ENCODE measurements at regions not wholly inside any gene's neighbourhood (a gene's known extent, or its start where the extent isn't known, plus 50 kb on each side); places are given as distances from the start of the nearest gene placed in this dataset.

DNA sequence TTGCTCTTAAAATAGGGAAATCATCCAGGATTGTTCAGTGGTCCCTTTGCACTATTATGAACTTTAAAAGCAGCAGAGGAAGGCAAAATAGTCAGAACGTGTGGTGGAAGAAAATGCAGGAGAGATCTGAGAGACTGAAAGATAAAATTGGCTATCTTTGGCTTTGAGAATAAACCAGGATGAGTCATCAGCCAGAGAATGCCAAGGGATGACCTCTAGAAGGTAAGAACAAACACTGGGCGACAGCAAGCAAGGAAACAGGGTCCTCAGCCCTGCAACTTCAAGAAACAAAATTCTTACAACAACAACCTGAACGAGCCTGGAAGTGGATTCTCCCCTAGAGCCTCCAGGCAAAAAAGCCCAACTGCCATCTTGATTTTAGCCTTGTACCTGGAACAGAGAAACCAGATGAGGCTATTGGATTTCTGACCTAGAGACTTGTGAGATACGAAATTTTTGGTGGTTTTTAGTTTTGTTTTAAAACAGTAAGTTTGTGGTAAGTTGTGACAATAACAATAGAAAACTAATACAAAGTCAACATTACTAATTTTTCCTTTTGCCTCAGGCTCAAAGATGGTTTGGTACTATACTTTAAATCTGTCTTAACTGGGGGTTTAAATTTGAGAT lies 130.2 kb upstream of the CNTNAP2 start:
- H3K4me2 ChIP-seq (ENCODE audit: low read length): no peak overlapping the region
- H3K4me3 ChIP-seq (ENCODE audit: low read depth, low read length, poor library complexity, severe bottlenecking): no peak overlapping the region
- H4K20me1 ChIP-seq (ENCODE audit: insufficient read depth, low read length): no peaks in the 10 kb centered on the region
- no peaks in the 10 kb centered on the region for H3K4me1 ChIP-seq (ENCODE audit: insufficient read depth, low read length, severe bottlenecking)
- no peak overlapping the region for H2AFZ ChIP-seq (ENCODE audit: low read length)
- no peaks in the 10 kb centered on the region for H3K36me3 ChIP-seq (ENCODE audit: insufficient read depth, low read length)
- H3K9ac ChIP-seq (ENCODE audit: low read length): no peak overlapping the region
- no peak overlapping the region for H3K27ac ChIP-seq (ENCODE audit: low read depth, low read length, poor library complexity, severe bottlenecking)
- H3K79me2 ChIP-seq (ENCODE audit: insufficient read depth, low read length): no peaks in the 10 kb centered on the region
- TF ChIP-seq, protein P1, sequence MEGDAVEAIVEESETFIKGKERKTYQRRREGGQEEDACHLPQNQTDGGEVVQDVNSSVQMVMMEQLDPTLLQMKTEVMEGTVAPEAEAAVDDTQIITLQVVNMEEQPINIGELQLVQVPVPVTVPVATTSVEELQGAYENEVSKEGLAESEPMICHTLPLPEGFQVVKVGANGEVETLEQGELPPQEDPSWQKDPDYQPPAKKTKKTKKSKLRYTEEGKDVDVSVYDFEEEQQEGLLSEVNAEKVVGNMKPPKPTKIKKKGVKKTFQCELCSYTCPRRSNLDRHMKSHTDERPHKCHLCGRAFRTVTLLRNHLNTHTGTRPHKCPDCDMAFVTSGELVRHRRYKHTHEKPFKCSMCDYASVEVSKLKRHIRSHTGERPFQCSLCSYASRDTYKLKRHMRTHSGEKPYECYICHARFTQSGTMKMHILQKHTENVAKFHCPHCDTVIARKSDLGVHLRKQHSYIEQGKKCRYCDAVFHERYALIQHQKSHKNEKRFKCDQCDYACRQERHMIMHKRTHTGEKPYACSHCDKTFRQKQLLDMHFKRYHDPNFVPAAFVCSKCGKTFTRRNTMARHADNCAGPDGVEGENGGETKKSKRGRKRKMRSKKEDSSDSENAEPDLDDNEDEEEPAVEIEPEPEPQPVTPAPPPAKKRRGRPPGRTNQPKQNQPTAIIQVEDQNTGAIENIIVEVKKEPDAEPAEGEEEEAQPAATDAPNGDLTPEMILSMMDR (IDR thresholded peaks at IDR 0.05; ENCODE audit: low read length): no peak
- no peak for TF ChIP-seq EZH2 (IDR thresholded peaks at IDR 0.05; ENCODE audit: borderline replicate concordance, low read length)
- no peaks in the 10 kb centered on the region for H3K9me2 ChIP-seq (ENCODE audit: low read depth, low read length)
- H3K27me3 ChIP-seq (ENCODE audit: insufficient read depth, low read length): no peaks in the 10 kb centered on the region
- no peaks in the 10 kb centered on the region for H3K9me3 ChIP-seq (ENCODE audit: low read length)
- no peaks in the 10 kb centered on the region for H3F3A ChIP-seq (ENCODE audit: insufficient read depth, low read length)

DNA sequence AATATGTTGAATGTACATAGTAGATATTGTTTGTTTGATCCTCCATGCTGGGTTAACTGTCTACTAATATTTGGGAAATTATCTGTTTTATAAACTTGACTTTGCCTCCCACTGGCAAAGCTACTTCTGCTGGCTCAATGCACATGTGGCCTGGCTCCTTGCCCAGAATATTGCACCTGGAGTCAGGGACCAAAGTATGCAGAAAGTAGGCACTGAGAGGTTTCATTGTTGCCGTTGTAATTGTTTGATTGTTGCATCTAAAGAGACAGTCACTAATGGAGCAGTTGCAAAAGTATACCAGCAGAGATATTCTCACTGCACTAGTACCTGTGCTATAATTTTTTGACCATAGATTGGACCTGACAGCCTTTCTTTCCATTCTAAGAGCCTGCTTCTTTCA lies 137.8 kb upstream of the CNTNAP2 start:
- Histone ChIP-seq H3F3A (ENCODE audit: insufficient read depth, low read length) (no peaks in the 10 kb centered on the region), H3K9ac (ENCODE audit: low read length) (no peak overlapping the region), H3K4me1 (ENCODE audit: insufficient read depth, low read length, severe bottlenecking) (no peaks in the 10 kb centered on the region), H3K4me3 (ENCODE audit: low read depth, low read length, poor library complexity, severe bottlenecking) (no peak overlapping the region), H3K27ac (ENCODE audit: low read depth, low read length, poor library complexity, severe bottlenecking) (no peak overlapping the region), H3K4me2 (ENCODE audit: low read length) (no peak overlapping the region), H4K20me1 (ENCODE audit: insufficient read depth, low read length) (no peaks in the 10 kb centered on the region; the same call in 1 of the 2 replicates), H3K9me2 (ENCODE audit: low read depth, low read length) (no peaks in the 10 kb centered on the region), H3K27me3 (ENCODE audit: insufficient read depth, low read length) (no peaks in the 10 kb centered on the region), H3K36me3 (ENCODE audit: insufficient read depth, low read length) (no peaks in the 10 kb centered on the region), H3K9me3 (ENCODE audit: low read length) (no peaks in the 10 kb centered on the region), H2AFZ (ENCODE audit: low read length) (no peak overlapping the region), H3K79me2 (ENCODE audit: insufficient read depth, low read length) (no peaks in the 10 kb centered on the region)
- TF ChIP-seq, protein P1 (IDR thresholded peaks at IDR 0.05; ENCODE audit: low read length): no peak
- no peak for TF ChIP-seq EZH2 (IDR thresholded peaks at IDR 0.05; ENCODE audit: borderline replicate concordance, low read length)

DNA sequence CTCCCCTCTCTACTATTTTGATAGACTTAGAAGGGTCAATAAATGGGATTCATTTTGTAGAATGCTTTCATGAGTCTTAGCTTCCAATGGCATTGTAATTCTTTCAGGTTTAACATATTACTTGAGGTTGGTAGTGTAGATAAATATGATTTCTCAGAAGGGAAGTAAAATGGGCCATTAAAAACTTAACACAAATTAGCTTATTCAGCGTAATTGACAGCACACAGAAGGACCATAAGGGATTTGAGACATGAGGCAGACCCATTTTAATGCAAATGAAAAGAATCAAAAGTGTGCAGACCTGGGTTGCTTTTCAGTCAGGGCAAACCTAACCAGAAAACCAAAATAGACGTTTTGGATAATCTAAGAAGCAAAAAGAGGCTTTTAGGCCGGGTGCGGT lies 156.6 kb upstream of the CNTNAP2 start:
- no peak for TF ChIP-seq EZH2 (IDR thresholded peaks at IDR 0.05; ENCODE audit: borderline replicate concordance, low read length)
- TF ChIP-seq, protein P1 (IDR thresholded peaks at IDR 0.05; ENCODE audit: low read length): no peak

More for the DNA sequence above, 156.6 kb upstream of the CNTNAP2 start:
- H4K20me1 ChIP-seq (ENCODE audit: insufficient read depth, low read length): no peaks in the 10 kb centered on the region
- no peak overlapping the region for H3K9ac ChIP-seq (ENCODE audit: low read length)
- H3K36me3 ChIP-seq (ENCODE audit: insufficient read depth, low read length): no peaks in the 10 kb centered on the region
- H3K9me3 ChIP-seq (ENCODE audit: low read length): 0 out of 2 replicates have a peak, but pooled peaks cover 3% of the 10 kb centered on the region
- H3F3A ChIP-seq (ENCODE audit: insufficient read depth, low read length): no peaks in the 10 kb centered on the region
- no peak overlapping the region for H3K4me2 ChIP-seq (ENCODE audit: low read length)
- no peaks in the 10 kb centered on the region for H3K79me2 ChIP-seq (ENCODE audit: insufficient read depth, low read length)
- H3K27ac ChIP-seq (ENCODE audit: low read depth, low read length, poor library complexity, severe bottlenecking): no peak overlapping the region
- no peak overlapping the region for H3K4me3 ChIP-seq (ENCODE audit: low read depth, low read length, poor library complexity, severe bottlenecking)
- no peaks in the 10 kb centered on the region for H3K9me2 ChIP-seq (ENCODE audit: low read depth, low read length)
- H3K4me1 ChIP-seq (ENCODE audit: insufficient read depth, low read length, severe bottlenecking): peaks cover 48% of the 10 kb centered on the region
- peak overlapping the region; percentile 66; the same call in 1 of the 2 replicates for H2AFZ ChIP-seq (ENCODE audit: low read length)
- no peaks in the 10 kb centered on the region for H3K27me3 ChIP-seq (ENCODE audit: insufficient read depth, low read length)

All from OCI-LY1 (cell line).